Ishikawa (cell line): ENCODE measurements at regions not wholly inside any gene's neighbourhood (a gene's known extent, or its start where the extent isn't known, plus 50 kb on each side); places are given as distances from the start of the nearest gene placed in this dataset.

Source experiments
- CEBPB ChIP-seq: IDR thresholded peaks from 2 replicates; pipeline ENCODE4 v1.6.1; 2012
- CREB1 ChIP-seq: IDR thresholded peaks from 2 replicates; pipeline ENCODE4 v1.6.1; 2012; ENCODE audit warnings: low read depth
- EGR1 ChIP-seq: IDR thresholded peaks from 2 replicates; pipeline ENCODE4 v1.6.1; 2012
- EP300 ChIP-seq: IDR thresholded peaks from 2 replicates; pipeline ENCODE4 v1.6.1; 2012; ENCODE audit warnings: borderline replicate concordance
- FOXM1 ChIP-seq: IDR thresholded peaks from 2 replicates; pipeline ENCODE4 v1.6.1; 2012; ENCODE audit warnings: low read depth, borderline replicate concordance
- MAX ChIP-seq: IDR thresholded peaks from 2 replicates; pipeline ENCODE4 v1.6.1; 2012
- NFIC ChIP-seq: IDR thresholded peaks from 2 replicates; pipeline ENCODE4 v1.6.1; 2012
- RAD21 ChIP-seq: IDR thresholded peaks from 2 replicates; pipeline ENCODE4 v1.6.1; 2012; ENCODE audit warnings: low read depth
- REST ChIP-seq: IDR thresholded peaks from 2 replicates; pipeline ENCODE4 v1.6.1; 2012; ENCODE audit warnings: low read depth, mild to moderate bottlenecking
- TAF1 ChIP-seq: IDR thresholded peaks from 2 replicates; pipeline ENCODE4 v1.6.1; 2012; ENCODE audit warnings: low read depth, mild to moderate bottlenecking
- TCF12 ChIP-seq: IDR thresholded peaks from 2 replicates; pipeline ENCODE4 v1.6.1; 2012; ENCODE audit warnings: low read depth
- TEAD4 ChIP-seq: IDR thresholded peaks from 2 replicates; pipeline ENCODE4 v1.6.1; 2012
- USF1 ChIP-seq: IDR thresholded peaks from 2 replicates; pipeline ENCODE4 v1.6.1; 2012
- YY1 ChIP-seq: IDR thresholded peaks from 2 replicates; pipeline ENCODE4 v1.6.1; 2012; ENCODE audit warnings: low read depth
- ZBTB7A ChIP-seq: IDR thresholded peaks from 2 replicates; pipeline ENCODE4 v1.6.1; 2012; ENCODE audit warnings: low read depth

GRCh38 chr5:2214910-2215590 is 332.3 kb upstream of the IRX4 start:
- TF ChIP-seq ZBTB7A (no peak), USF1 (no peak), MAX (no peak)

GRCh38 chr5:2213121-2213730 is 330.5 kb upstream of the IRX4 start:
- TF ChIP-seq REST (no peak), TEAD4 (no peak), FOXM1 (no peak), CREB1 (no peak), EP300 (no peak), USF1 (no peak), NFIC (no peak), MAX (no peak), TCF12 (no peak), YY1 (no peak), TAF1 (no peak), EGR1 (no peak), ZBTB7A (no peak), RAD21 (no peak)

GRCh38 chr5:2212481-2212880 is 329.8 kb upstream of the IRX4 start:
- TF ChIP-seq ZBTB7A (no peak), RAD21 (no peak), TEAD4 (no peak), CEBPB (no peak)

GRCh38 chr5:2208239-2208544 is 325.5 kb upstream of the IRX4 start:
- no peak for TF ChIP-seq YY1
- TF ChIP-seq EP300 = no peak
- TF ChIP-seq RAD21 = no peak
- no peak for TF ChIP-seq EGR1
- TF ChIP-seq FOXM1 = no peak
- no peak for TF ChIP-seq REST
- no peak for TF ChIP-seq NFIC

- TF ChIP-seq CREB1 (no peak), RAD21 (peak; percentile 29; the same call in 1 of the 2 replicates), EP300 (no peak), EGR1 (no peak), TAF1 (no peak)
These were observed 324.9 kb upstream of the IRX4 start for GRCh38 chr5:2207416-2208238.

GRCh38 chr5:2207109-2207399 is 324.3 kb upstream of the IRX4 start:
- TF ChIP-seq RAD21 (no peak), TCF12 (no peak), CEBPB (no peak), MAX (no peak), CREB1 (no peak), REST (no peak), NFIC (no peak), TAF1 (no peak), YY1 (no peak), USF1 (no peak), TEAD4 (no peak), FOXM1 (no peak), EGR1 (no peak), EP300 (no peak)
